OCI-LY1 (cell line): ENCODE measurements at regions not wholly inside any gene's neighbourhood (a gene's known extent, or its start where the extent isn't known, plus 50 kb on each side); places are given as distances from the start of the nearest gene placed in this dataset.

Experiments
- CTCF ChIP-seq: fragments of 200-600 bp; sonication (generic), shearing (Covaris generic); IDR thresholded peaks from 2 replicates; pipeline ENCODE4 v1.5.1; 2017; ENCODE audit warnings: mild to moderate bottlenecking, antibody characterized with exemption, low read length, moderate library complexity, mixed read lengths
- EZH2 ChIP-seq: fragments of 200-600 bp; sonication (generic), shearing (Covaris generic); IDR thresholded peaks from 2 replicates; pipeline ENCODE4 v1.8.0; 2017; ENCODE audit warnings: borderline replicate concordance, mixed run types, mild to moderate bottlenecking, antibody characterized with exemption, low read length, moderate library complexity, mixed read lengths

GRCh38 chr6:156175433-156175832, 601.7 kb upstream of the ARID1B start:
- TF ChIP-seq CTCF (no peak), EZH2 (no peak)
